NCI-H748 (cell line): ENCODE measurements at regions not wholly inside any gene's neighbourhood (a gene's known extent, or its start where the extent isn't known, plus 50 kb on each side); places are given as distances from the start of the nearest gene placed in this dataset.

Experiments used
- DNase-seq: peaks from one replicate; lab custom pipeline; 2025; ENCODE audit not compliant: unreplicated experiment; lab: John Stamatoyannopoulos, UW

DNA sequence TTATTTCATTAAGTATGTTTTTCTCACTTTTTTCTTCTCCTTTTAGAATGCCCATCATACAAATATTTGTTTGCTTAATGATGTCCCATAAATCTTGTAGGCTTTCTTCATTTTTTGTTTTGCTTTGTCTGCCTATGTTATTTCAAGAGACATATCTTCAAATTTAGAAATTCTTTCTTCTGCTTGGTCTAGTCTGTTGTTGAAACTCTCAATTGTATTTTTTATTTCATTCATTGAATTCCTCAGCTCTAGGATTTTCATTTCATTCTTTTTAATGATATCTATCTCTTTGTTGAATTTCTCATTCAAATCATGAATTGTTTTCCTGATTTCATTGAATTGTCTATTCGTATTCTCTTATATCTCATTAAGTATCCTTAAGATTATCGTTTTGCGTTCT lies 125.1 kb upstream of the VIPR2 start:
- no peak for DNase-seq

DNA sequence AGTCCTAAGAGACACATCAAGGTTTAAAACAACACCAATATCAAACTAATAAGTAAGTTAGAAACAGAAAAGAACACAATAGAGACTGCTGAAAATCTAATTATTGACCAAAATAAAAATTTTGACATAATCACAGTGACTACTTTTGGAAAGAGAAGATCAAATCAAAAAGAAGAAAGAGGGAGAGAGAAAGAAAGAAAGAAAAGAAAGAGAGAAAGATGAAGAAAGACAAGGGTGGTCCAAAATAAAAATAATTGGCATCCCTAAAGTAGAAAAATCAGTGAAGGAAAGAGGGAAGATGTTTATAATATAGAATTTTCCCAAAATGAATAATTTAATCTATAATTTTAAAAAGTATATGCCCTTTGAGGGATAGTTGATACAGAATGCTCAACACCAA lies 118.8 kb upstream of the VIPR2 start:
- DNase-seq = no peak

DNA sequence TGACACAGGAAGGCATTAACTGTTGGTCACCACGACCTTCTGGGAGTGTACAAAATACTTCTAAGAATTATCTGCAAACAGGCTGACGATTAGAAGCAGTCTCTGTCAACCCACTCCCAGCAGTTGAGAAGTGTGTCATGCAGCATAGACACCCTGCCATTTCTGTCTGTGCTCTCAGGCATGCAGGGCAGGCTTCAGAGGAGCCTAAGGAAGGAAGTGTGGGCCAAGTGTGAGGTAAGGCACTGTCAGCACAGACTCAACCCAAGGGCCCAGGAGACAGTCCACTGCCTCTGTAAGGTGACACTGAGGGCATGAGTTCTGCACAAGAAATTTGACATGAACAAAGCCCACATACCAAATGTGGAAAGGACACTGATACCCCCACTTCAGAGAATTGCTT lies 109.0 kb upstream of the VIPR2 start:
- DNase-seq = no peak

DNA sequence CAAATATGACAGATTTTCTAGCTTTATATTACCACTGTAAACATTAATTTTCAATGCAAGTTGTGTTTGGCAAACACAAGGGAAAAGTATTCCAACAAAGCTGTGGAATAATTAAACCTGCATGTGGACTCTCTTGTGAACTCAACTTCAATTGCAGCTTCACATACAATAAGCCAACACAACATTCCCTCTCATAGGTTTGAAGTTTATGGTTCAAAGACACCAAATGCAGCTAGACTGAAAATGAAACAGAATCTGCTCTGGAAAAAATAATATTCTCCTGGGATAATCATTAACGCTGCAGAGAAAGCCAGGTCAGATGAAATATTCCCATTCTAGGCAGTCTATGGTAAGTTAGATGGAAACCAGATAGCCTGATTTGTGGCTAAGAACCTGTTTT lies 105.8 kb upstream of the VIPR2 start:
- no peak for DNase-seq

DNA sequence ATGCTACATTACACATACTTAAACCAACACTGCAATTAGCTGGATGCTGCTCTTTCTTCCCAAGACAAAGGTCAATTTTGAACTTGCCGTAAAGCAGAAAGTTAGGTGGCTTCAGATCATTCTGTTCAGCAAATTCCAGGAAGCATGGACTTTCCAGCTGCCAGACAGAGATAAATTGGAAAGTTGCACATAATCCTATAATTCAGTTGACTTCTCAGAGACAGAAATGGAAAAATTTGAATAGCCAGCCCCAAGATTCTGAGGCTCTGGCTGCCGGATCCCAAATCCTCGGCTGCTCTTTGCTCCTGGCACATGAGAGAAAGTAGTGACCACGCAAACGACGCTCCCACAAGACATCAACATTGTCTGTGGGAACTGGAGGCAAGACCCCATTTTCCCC lies 105.0 kb upstream of the VIPR2 start:
- no peak for DNase-seq

DNA sequence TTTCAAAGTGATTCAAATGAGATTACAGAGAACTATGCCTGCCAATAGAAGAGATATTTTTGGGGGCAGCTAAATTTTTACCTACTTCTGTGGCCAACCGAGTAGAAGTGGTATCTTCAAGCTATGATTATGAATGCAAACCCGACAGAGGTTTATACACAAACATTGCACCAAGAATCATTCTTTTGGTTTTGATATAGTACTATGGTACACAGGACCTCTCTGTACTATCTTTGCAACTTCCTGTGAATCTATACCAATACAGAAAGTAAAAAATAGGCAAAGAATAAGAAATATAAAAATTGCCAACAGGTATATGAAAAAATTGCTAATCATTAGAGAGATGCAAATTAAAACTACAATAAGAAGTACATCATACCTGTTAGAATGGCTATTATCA lies 103.2 kb upstream of the VIPR2 start:
- no peak for DNase-seq

DNA sequence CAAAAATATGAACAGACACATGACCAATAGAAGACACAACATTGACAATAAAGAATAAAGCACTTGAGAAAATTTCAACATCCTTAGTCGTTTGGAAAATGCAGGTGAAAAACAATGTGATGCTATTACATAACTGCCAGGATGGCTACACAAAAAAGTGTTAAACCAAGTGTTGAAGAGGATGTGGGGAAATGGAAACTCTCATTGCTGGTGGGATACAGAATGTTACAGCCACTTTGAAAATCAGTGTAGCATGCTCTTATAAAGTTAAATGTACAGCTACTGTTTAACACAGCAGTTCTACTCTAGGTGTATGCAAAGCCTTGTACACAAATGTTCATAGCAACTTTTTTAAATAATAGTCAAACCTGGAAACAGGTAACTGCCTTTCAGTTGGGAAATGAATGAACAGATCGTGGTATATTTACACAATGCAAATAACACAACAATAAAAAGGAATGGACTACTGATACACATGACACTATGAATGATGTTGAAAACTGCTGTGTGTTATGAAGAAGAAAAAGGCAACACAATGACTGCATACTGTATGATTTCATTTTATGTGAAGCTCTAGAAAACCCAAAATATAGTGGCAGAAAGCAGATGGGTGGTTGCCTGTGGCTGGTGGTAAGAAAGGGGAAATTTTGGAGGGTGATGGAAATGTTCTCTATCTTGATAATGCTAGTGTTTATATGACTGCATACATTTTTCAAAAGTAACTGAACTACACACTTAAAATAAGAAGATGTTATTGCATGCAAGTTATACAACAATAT lies 102.2 kb upstream of the VIPR2 start:
- DNase-seq = no peak

DNA sequence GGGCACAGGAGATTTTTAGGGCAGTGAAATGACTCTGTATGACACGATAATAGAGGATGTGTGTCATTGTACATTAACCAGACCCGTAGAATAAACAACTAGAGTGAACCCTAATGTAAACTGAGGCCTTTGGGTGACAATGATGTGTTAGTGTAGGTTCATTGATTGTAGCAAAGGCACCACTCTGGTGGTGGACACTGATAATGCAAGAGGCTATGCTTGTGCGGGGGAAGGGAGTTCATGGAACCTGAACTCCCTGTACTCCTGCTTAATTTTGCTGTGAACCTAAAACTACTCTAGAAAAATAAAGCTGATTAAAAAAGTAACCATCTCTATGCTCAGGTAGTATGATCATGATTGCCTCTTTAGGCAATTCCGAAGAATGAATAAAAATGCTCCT lies 96.3 kb upstream of the VIPR2 start:
- no peak for DNase-seq

DNA sequence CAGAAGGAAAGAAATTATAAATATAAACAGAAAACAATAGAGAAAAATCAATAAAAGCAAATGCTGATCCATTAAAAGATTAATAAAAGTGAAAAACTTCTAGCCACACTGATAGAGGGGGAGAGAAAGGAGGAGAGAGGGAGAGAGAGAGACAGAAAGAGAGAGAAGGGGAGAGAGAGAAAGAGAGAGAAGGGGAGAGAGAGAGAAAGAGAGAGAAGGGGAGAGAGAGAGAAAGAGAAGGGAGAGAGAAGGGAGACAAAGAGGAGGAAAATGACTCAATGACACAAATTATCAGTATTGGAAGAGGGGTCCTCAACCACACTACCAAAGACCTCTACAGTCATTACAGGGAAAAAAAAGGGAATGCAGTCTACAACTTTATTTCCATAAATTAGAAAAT lies 94.4 kb upstream of the VIPR2 start:
- DNase-seq = no peak

DNA sequence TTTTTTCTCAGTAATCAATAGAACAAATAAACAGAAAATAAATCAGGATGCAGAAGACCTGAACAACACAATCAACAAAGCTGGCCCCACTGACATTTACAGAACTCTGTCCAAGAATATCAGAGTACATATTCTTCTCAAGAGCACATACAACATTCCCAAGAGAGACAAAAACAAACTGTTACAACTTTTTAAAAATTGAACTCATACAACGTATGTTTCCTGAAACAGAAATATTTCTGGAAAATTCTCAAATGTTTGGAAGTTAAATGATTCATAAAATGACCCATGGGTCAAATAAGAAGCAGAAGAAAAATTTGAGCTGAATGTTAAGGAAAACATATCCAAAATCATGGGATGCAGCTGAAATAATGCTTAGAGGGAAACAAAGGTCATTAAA lies 93.9 kb upstream of the VIPR2 start:
- no peak for DNase-seq

DNA sequence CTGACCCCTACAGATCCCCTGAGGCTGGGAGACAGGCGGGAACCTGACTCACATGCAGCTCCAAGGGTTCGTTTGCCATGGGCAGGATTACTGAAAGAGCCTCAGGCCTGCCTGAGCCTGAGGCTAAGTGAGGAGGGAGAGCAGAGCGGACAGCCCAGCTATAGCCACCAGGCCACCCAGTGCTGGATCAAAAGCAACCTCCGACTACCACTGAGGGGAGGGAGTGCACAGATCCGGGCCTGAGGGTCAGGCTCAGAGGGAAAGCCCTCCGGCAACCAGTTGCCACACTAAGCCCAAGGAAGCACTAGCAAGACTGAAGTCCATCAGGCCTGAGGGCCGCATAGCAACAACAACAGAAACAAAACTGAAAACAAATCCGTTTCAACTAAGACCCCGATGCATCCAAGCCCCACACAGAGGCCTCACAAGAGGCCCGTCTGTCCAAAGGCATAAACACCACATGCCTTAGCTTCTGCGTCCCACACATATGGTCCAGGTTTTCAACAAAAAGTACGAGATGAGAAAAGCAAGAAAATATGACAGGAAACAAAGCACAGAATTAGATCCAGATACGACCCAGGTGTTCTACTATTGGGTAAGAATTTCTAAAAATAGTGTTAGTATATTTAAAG lies 92.5 kb upstream of the VIPR2 start:
- DNase-seq = no peak

DNA sequence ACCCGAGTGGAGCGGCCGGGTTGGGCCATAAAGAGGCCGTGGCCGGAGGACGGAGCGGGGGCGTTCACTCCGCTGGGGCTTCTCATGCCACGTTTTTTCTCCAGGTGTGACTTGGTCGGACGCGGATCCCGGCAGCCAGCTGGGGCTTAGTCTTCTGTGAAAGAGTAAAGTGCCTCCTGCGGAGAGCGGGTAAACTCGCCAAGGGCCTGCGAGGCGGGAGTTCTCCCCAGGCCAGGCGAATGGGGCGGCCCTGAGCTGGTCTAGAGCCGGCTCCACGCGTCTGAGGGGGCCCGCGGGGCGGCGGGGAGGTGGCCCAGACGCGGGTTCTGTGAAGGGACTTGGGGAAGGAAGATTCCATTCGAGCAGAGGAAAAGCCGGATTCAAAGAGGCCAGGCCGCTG lies 86.3 kb upstream of the VIPR2 start:
- DNase-seq = no peak

DNA sequence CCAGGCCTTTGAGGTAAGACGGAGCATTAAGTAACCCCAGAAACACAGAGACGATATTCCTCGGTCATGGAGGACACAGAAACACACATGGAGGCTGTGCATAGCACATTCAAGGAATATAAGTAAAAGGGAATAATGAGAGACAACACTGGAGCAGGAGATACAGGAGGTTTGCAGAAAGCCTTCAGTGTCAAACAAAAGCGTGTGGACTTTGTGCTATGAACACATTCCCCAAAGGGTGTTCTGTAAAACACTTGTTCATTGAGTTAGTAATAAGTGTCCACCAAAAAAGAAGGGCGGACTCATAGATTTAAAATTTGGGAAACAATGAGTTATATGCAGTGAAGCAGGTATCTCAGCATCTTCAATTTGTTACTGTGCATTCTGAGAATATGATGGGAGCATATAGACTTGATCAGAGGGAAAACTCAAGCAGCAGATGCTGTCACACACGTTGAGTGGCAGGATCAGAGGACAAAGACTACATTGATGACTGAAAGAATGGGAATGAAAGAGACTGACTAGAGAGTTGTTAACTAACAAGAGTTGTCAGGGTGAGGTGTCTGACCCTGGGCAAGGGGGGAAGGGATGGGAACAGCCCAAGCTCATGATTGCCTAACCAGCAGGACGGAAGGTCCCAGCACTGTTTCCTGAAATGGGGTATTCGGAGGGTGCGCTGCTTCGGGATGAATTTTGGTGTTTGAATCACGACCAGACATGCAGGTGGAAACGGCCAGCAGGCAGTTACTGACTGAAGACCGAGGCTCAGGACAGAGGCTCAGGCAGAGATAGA lies 85.2 kb upstream of the VIPR2 start:
- DNase-seq = no peak

DNA sequence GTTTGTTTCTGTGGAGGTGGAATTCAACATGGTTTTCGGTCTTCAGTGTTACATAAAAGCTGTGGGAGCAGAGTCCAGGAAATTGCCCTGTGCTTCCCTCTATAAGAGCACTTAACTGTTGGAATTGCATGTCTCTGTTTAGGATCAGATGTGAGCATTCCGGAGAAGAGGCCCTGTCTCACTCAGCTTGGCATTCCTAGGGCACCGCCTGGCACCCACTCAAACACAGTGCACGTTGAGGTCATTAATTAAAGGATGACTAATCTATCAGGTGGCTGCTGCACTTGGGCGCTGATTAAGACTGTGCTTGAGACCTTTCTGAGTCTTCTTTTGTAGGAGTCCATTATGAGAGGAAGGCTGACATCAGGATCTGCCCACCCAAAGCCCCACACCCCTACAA lies 82.8 kb upstream of the VIPR2 start:
- DNase-seq = no peak

DNA sequence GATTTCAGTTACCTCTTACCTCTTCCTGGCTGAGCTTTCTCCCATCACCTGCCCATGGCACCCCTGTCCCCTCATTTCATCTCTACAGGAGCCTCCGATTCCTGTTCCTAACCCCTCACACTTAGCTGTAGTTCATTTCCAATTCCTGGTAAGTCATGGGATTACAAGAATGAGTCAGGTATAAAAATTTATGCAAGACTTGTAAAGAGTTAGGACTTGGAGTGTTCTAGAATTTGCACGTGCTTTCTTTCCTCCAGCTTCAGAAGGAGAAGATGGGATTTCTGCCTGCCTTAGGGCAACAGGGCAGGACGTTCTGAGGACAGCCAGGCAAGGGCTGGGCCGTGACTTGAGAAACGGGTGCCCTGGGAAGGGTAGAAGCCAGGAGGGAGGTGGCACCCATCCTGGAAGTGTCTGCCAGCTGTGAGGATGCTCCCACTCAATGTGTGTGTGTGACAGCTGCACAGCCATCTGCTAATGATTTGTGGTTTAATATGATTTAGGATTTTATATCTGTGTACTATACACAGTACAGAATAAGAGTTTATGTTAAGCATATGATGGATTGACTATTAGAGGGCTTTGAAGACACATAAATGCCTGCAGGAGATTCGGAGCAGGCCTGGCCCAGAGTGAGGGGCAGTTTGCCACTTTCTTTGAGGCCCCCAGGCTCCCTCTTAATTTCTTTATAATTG lies 81.5 kb upstream of the VIPR2 start:
- no peak for DNase-seq

DNA sequence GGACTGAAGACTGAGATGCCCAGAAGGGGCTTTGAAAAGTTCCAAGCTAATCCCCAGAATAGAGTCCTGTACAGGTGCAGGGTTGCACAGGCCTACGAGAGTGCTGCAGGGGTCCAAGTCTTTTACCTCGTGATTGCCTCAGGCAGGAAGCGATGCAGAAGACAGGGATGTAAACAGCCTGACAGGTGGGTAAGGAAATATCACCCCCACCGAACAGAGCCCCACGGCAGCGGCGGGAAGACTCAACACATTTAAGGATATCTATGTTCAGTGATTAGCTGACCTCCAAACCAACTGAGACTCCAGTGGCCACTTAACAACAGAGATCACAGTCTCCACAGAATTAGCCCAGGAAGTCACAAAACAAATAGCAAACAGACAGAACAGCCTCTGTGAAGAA lies 73.9 kb upstream of the VIPR2 start:
- no peak for DNase-seq

DNA sequence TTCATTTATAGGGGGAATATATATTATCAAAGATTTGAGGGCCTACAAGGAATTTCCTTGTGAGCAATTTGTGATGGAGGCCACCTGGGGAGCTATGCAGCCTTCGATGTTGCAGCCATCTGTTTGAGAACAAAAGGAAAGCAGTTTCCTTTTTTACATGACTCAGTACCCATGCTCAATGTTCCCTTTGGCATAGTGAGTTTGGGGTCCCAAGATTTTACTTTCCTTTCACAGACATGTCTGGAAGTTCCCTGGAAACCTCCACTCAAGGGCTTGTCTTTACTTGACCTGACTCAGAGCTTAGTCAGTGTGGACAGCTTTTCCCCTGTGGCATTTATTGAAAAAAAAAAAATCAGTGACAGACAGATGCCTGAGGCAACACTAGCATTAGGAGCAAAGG lies 73.5 kb upstream of the VIPR2 start:
- DNase-seq = no peak

DNA sequence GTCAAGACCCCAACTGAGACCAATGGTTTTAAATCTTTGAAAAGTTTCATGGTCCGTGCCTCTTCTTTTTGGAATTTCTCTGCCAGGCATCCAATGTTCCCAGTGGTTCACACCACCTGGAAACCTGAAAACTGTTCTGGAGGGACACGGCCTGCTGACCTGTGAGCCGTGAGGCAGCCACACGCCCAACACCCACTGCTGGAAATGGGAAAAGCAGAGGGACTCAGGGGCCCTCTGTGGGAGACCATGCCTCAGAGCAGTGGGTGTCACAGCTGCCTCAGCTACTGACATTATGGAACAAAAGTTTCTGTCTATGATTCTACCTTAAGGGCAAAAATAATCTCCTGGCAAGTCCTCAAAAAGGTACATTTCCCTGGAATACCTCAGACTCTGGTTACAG lies 70.4 kb upstream of the VIPR2 start:
- DNase-seq = no peak

DNA sequence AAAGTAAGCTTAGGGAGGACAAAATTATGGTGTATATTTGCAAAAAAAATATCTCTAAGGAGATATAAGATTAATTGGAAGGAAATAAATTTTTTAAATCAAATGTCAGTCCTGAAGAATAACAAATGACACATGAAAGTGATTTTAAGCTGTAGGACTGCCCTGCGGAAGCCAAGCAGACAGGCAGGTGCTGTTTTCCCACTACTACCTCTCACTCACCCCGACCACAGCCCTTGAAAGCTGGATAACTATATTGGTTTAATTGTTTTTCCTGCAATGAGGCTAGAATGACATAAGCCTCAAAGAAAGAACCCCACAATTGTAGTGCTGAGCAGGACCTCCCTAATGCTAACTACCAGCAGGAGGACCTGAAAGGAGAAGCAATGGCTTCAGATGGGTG lies 68.6 kb upstream of the VIPR2 start:
- DNase-seq = no peak

DNA sequence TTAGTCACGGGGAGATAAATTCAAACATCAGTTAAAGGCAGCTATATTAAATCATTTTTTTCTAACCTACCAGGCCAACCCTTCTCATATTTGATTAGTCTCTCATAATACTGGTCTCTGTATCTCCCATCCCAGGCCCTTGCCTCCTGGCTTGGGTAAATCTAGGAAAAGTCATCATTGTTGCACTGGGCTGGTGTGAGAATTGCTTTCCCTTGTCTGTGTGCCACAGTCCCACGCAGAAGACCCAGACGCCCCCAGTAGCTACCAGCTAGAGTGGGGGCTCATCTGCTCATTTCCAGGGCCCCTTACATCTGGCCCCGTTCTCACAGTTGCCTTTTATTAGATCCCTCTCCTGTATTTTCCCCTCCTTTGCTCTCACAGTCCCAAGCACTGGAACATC lies 67.6 kb upstream of the VIPR2 start:
- DNase-seq = no peak

DNA sequence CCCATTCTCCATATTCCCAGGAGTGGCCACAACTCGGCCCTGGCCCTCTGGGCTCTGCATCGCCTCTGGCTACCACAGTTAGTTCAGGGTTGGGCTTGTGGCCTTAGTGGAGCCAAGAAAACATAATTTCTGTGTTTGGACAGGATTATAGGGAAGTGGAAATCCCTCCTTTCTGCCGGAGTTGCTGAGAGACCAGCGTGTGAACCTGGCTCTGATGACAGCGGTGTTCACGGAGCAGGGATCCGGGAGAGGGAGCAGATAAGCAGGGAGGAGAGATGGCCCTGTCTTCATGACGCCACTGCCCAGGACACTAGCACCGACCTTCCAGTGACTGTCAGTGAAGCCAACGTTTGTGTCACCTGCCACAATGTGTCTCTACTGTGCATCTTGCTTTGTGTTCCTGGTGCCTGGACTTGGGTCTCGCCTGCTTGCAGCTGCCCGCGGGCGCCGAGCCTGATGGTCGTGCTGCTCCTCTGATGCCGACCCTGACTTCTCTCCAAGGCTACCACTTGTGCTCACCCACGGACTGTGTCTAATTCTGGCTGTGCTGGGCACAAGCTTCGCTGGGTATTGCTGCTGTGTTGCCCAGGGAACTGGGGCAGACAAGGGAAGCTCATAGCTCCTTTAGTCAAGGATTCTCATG lies 67.0 kb upstream of the VIPR2 start:
- no peak for DNase-seq
